GM12891 (cell line): ENCODE measurements at regions not wholly inside any gene's neighbourhood (a gene's known extent, or its start where the extent isn't known, plus 50 kb on each side); places are given as distances from the start of the nearest gene placed in this dataset.

Experiments
- POLR2A ChIP-seq: IDR thresholded peaks from 2 replicates; pipeline ENCODE4 v1.6.1; 2011; ENCODE audit warnings: low read depth, low read length, control low read depth
- POLR2AphosphoS5 ChIP-seq: IDR thresholded peaks from 2 replicates; pipeline ENCODE4 v1.6.1; 2011; ENCODE audit warnings: low read depth, low read length, control low read depth
- POU2F2 ChIP-seq: IDR thresholded peaks from 2 replicates; pipeline ENCODE4 v1.6.1; 2011; ENCODE audit warnings: low read depth, mild to moderate bottlenecking, control low read depth, low read length, moderate library complexity
- SPI1 ChIP-seq: IDR thresholded peaks from 2 replicates; pipeline ENCODE4 v1.6.1; 2011; ENCODE audit warnings: low read depth, low read length, control low read depth
- TAF1 ChIP-seq: IDR thresholded peaks from 2 replicates; pipeline ENCODE4 v1.6.1; 2011; ENCODE audit warnings: low read depth, low read length, control low read depth

GRCh38 chr3:5725801-5726200, 538.3 kb downstream of the EDEM1 start:
- TF ChIP-seq SPI1 (no peak), TAF1 (no peak), POLR2AphosphoS5 (no peak), POLR2A (no peak), POU2F2 (no peak)
